PC-3 (cell line): ENCODE measurements at regions not wholly inside any gene's neighbourhood (a gene's known extent, or its start where the extent isn't known, plus 50 kb on each side); places are given as distances from the start of the nearest gene placed in this dataset.

Experiments
- EZH2 ChIP-seq: fragments of 300-600 bp; sonication (generic); IDR thresholded peaks from one replicate; pipeline ENCODE4 v1.6.1; 2017; ENCODE audit warnings: antibody characterized with exemption, mild to moderate bottlenecking, low read length; ENCODE audit not compliant: unreplicated experiment
- TF ChIP-seq, protein P1 (sequence below): fragments of 300-600 bp; sonication (generic); conservative IDR thresholded peaks from 2 replicates; pipeline ENCODE4 v1.5.1; 2017; ENCODE audit warnings: antibody characterized with exemption, low read depth, mild to moderate bottlenecking, low read length

DNA sequence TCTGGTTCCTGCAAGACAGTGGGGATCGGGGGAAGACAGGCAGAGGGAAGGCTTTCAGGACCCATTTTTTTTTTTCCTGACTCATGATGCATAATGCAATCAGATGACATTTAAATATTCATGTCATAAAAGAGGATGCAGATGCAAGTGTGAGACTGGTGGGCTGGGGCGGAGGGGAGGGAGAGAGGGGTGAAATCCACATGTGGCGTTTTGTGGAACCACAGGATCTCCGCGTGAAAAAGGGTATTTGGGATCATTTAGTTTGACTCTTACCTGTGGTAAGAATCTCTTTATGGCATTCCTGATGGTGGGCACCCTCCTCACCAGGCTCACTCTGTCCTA is 249.3 kb upstream of the CSF3R start:
- TF ChIP-seq, protein P1, sequence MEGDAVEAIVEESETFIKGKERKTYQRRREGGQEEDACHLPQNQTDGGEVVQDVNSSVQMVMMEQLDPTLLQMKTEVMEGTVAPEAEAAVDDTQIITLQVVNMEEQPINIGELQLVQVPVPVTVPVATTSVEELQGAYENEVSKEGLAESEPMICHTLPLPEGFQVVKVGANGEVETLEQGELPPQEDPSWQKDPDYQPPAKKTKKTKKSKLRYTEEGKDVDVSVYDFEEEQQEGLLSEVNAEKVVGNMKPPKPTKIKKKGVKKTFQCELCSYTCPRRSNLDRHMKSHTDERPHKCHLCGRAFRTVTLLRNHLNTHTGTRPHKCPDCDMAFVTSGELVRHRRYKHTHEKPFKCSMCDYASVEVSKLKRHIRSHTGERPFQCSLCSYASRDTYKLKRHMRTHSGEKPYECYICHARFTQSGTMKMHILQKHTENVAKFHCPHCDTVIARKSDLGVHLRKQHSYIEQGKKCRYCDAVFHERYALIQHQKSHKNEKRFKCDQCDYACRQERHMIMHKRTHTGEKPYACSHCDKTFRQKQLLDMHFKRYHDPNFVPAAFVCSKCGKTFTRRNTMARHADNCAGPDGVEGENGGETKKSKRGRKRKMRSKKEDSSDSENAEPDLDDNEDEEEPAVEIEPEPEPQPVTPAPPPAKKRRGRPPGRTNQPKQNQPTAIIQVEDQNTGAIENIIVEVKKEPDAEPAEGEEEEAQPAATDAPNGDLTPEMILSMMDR = no peak
- no peak for TF ChIP-seq EZH2
